Prostate gland (tissue), 2 donors: ENCODE measurements at regions not wholly inside any gene's neighbourhood (a gene's known extent, or its start where the extent isn't known, plus 50 kb on each side); places are given as distances from the start of the nearest gene placed in this dataset.

Experiments used
- DNase-seq: peaks from one replicate; pipeline ENCODE4 v3.0.0-alpha.2; 2019; ENCODE audit warnings: low spot score
- H3K27ac ChIP-seq, 2 donors: fragments of 200-600 bp; sonication (generic); 2 replicates each; pipeline ENCODE4 v1.5.1; 2017 to 2019
- H3K27me3 ChIP-seq: fragments of 200-600 bp; sonication (generic); replicated peaks from 2 replicates; pipeline ENCODE4 v1.5.1; 2019; ENCODE audit not compliant: insufficient read depth
- H3K36me3 ChIP-seq, 2 donors: fragments of 200-600 bp; sonication (generic); 1 replicate in 1 of 2; 2 replicates in 1 of 2; pipeline versions ENCODE4 v1.5.1 to v1.8.1; 2017 to 2019
- H3K4me1 ChIP-seq: fragments of 200-600 bp; sonication (generic); replicated peaks from 2 replicates; pipeline ENCODE4 v1.5.1; 2019
- H3K4me3 ChIP-seq, 2 donors: fragments of 200-600 bp; sonication (generic); 2 replicates each; pipeline ENCODE4 v1.5.1; 2017 to 2019
- H3K9me3 ChIP-seq: fragments of 200-600 bp; sonication (generic); 2 replicates; pipeline ENCODE4 v1.5.1; 2017
- POLR2A ChIP-seq: fragments of 450-650 bp; IDR thresholded peaks from one replicate; pipeline ENCODE4 v1.6.1; 2016; ENCODE audit warnings: antibody characterized with exemption, mild to moderate bottlenecking
- POLR2AphosphoS5 ChIP-seq: sonication (generic); formaldehyde crosslinking; IDR thresholded peaks from one replicate; pipeline ENCODE4 v1.6.1; 2017; ENCODE audit warnings: antibody characterized with exemption
- WGBS: methylation state at CpG from one replicate; pipeline ENCODE4 v1.1.5; 2018; 5-methylcytosine and 5-hydroxymethylcytosine counted together
- intact Hi-C: fragments of 100-400 bp; cut with DNase I; formaldehyde crosslinking; loops from one replicate; pipeline ENCODE4 v1.14.2; 2022
- TF ChIP-seq, protein P1 (sequence below), 4 experiments: fragments of 200-600 bp in 2 of 4; fragments of 450-650 bp in 2 of 4; sonication (generic) in 2 of 4; IDR thresholded peaks; 1 replicate in 3 of 4; 2 replicates in 1 of 4; pipeline ENCODE4 v1.5.1; 2016 to 2019; ENCODE audit warnings: antibody characterized with exemption in 4 of 4, mild to moderate bottlenecking in 2 of 4, moderate library complexity in 2 of 4

DNA sequence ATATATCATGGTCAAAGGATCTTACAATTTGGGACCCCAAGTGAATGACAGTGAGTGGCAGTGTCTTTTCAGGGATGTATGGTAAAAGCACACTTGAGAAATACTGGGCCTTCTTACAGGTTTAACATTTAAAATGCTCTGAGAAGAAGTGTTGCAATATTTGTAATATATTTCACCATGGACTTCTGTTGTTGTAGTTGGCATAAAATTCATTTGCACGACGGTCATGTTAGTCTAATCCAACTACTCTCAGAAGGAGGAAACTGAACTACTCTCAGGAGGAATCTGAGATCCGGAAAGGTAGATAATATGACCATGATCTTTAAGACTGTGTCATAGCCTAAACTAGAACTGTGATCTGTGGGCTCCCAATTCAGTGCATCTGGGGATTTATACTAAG is 700.1 kb downstream of the HDGFL1 start:
- H3K27me3 ChIP-seq = no peaks in the 10 kb centered on the region
- no peak for TF ChIP-seq POLR2A
- TF ChIP-seq, protein P1, sequence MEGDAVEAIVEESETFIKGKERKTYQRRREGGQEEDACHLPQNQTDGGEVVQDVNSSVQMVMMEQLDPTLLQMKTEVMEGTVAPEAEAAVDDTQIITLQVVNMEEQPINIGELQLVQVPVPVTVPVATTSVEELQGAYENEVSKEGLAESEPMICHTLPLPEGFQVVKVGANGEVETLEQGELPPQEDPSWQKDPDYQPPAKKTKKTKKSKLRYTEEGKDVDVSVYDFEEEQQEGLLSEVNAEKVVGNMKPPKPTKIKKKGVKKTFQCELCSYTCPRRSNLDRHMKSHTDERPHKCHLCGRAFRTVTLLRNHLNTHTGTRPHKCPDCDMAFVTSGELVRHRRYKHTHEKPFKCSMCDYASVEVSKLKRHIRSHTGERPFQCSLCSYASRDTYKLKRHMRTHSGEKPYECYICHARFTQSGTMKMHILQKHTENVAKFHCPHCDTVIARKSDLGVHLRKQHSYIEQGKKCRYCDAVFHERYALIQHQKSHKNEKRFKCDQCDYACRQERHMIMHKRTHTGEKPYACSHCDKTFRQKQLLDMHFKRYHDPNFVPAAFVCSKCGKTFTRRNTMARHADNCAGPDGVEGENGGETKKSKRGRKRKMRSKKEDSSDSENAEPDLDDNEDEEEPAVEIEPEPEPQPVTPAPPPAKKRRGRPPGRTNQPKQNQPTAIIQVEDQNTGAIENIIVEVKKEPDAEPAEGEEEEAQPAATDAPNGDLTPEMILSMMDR (IDR thresholded peaks at IDR 0.05) = no peak
- TF ChIP-seq POLR2AphosphoS5 = peak; percentile 34
- H3K9me3 ChIP-seq = no peaks in the 10 kb centered on the region
- no peak overlapping the region for H3K4me3 ChIP-seq
- no peak overlapping the region for H3K27ac ChIP-seq
- intact Hi-C loops = no loop called here
- 64% methylated on average over 3 of the region's 3 CpGs for WGBS
- H3K4me1 ChIP-seq = no peaks in the 10 kb centered on the region
- H3K36me3 ChIP-seq = no peaks in the 10 kb centered on the region
- peak; percentile 6 for DNase-seq

DNA sequence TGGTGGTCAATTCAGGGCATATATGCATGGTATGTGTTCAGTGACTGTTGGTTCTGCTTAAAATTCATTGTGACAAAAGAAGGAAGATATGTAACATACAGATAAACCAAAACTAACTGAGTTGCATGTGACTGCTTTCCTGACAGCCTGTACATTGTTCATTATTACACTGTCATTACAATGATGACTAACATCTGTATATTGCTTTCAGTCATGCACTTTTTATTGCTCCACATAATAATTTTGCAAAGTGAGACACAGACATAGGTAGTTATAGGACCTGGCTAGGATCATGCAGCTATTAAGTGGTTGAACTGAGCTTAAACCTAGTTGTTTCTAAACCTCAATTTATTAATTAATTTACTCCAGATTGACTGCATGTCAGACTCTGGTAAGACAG is 703.2 kb downstream of the HDGFL1 start:
- TF ChIP-seq, protein P1 (IDR thresholded peaks at IDR 0.05) = no peak
- TF ChIP-seq POLR2A = no peak
- TF ChIP-seq POLR2AphosphoS5 = no peak
- H3K4me3 ChIP-seq = no peak overlapping the region
- intact Hi-C loops = no loop called here

DNA sequence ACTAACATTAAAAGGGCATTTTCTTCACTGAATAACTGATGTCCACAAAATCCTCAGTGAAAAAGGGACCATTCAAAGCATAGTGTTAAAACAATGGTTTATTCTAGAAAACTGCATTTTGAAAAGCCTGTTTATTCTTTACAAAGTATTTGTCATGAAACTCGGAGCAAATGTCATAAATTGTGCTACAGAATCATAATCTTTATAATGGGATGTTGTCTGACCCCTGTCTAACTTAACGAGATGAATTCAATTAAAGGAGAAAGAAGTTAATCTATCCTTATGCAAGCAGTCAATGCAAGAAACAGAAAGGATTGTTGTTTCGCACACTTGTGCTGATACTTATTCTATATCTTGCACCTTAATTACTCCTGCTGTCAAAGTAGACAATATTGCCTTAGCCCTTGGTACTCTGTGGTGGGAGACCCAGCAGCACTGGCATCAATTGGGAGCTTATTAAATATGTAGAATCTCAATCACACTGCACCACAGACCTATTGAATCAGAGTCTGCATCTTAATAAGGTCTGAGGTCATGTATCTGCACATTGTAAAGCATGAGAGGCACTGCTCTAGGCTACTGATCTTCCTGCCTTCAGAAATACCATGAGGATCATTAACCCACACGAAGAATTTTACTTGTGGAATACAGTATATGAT is 708.3 kb downstream of the HDGFL1 start:
- Histone ChIP-seq H3K27me3 (no peaks in the 10 kb centered on the region), H3K4me1 (no peaks in the 10 kb centered on the region), H3K27ac (no peak overlapping the region), H3K36me3 (no peaks in the 10 kb centered on the region), H3K4me3 (no peak overlapping the region), H3K9me3 (no peaks in the 10 kb centered on the region)
- TF ChIP-seq, protein P1 (IDR thresholded peaks at IDR 0.05) = no peak
- TF ChIP-seq POLR2A = no peak
- intact Hi-C loops = no loop called here
- WGBS = 88% methylated on average over 4 of the region's 4 CpGs
- no peak for DNase-seq

More for the DNA sequence above, 703.2 kb downstream of the HDGFL1 start:
- DNase-seq = no peak
- H3K36me3 ChIP-seq = no peaks in the 10 kb centered on the region
- H3K9me3 ChIP-seq = no peaks in the 10 kb centered on the region
- H3K27me3 ChIP-seq = no peaks in the 10 kb centered on the region
- H3K4me1 ChIP-seq = no peaks in the 10 kb centered on the region
- no peak overlapping the region for H3K27ac ChIP-seq

DNA sequence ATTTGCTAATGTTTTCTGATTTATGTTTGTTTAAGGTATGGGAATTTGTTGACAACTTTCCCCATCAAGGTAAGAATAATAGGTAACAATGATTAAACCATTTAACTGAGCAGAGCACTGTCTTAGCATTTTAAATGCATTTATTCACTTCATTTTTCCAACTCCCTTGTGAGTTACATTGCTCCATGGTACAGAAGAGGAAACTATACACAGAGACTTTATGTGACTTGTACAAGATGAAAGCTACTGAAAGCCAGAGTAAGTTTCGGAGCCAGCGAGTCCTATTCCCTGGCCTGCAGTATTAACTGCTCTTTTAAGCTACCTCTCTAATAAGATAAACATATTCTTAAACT is 708.8 kb downstream of the HDGFL1 start:
- Histone ChIP-seq H3K9me3 (no peaks in the 10 kb centered on the region), H3K27ac (no peak overlapping the region), H3K36me3 (no peaks in the 10 kb centered on the region), H3K4me3 (no peak overlapping the region), H3K27me3 (no peaks in the 10 kb centered on the region), H3K4me1 (no peaks in the 10 kb centered on the region)
- TF ChIP-seq, protein P1 (IDR thresholded peaks at IDR 0.05) = no peak
- TF ChIP-seq POLR2A = no peak
- TF ChIP-seq POLR2AphosphoS5 = no peak
- intact Hi-C loops = no loop called here
- no peak for DNase-seq
- WGBS = 91% methylated on average over 2 of the region's 2 CpGs

DNA sequence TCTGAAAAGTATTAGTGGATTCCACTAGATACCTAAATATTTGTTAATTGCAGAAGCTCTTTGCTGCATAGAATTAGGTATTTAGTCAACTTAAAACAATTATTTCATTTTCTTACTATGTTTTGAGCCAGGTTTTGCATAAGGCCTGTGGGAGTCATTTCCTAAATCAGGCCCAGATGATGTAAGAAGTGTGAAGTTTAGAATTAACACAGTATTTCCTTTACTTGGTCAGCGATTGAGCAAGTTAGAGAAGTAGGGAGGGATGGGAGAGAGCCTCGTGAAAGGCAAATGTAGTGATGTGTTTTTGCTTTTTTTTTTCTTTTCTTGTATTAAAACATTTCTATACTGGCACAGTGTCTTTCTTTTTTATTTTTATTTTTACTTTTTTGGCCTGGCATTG is 711.1 kb downstream of the HDGFL1 start:
- no peak overlapping the region for H3K4me3 ChIP-seq
- H3K27ac ChIP-seq = no peak overlapping the region
- H3K36me3 ChIP-seq = no peaks in the 10 kb centered on the region
- DNase-seq = no peak
- H3K4me1 ChIP-seq = no peaks in the 10 kb centered on the region
- H3K27me3 ChIP-seq = no peaks in the 10 kb centered on the region
- 82% methylated on average over 2 of the region's 2 CpGs for WGBS
- TF ChIP-seq, protein P1 (IDR thresholded peaks at IDR 0.05) = no peak
- TF ChIP-seq POLR2AphosphoS5 (no peak), POLR2A (no peak)
- no peaks in the 10 kb centered on the region for H3K9me3 ChIP-seq
- intact Hi-C loops = no loop called here
